DND-41 (cell line): ENCODE measurements at regions not wholly inside any gene's neighbourhood (a gene's known extent, or its start where the extent isn't known, plus 50 kb on each side); places are given as distances from the start of the nearest gene placed in this dataset.

Source experiments
- EZH2 ChIP-seq: IDR thresholded peaks from 3 replicates; pipeline ENCODE4 v1.6.1; 2012; ENCODE audit warnings: borderline replicate concordance, low read depth, mild to moderate bottlenecking, moderate library complexity, low read length, inconsistent platforms; ENCODE audit not compliant: severe bottlenecking
- TF ChIP-seq, protein P1 (sequence below): IDR thresholded peaks from 2 replicates; pipeline ENCODE4 v1.5.1; 2012; ENCODE audit warnings: borderline replicate concordance, low read length, moderate library complexity, mild to moderate bottlenecking; ENCODE audit not compliant: poor library complexity, severe bottlenecking; ENCODE audit errors: extremely low read depth

DNA sequence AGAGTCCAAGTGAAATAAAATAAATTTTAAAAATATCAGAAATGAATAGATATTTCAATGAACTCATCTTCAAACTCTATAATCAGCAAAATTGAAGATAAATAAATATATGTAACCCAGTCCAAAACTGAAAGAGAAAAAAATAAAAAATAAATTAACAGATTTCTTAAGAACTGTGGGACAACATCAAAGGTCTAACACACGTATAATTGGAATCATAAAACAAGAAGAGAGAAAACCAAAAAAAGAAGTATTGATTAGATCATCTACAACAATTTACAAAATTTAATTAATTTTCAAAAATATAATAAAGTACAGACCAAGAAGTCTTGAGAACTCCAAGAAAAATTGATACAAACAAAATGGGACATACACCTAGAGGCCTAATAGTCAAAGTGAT lies 625.8 kb upstream of the SORCS1 start:
- TF ChIP-seq, protein P1, sequence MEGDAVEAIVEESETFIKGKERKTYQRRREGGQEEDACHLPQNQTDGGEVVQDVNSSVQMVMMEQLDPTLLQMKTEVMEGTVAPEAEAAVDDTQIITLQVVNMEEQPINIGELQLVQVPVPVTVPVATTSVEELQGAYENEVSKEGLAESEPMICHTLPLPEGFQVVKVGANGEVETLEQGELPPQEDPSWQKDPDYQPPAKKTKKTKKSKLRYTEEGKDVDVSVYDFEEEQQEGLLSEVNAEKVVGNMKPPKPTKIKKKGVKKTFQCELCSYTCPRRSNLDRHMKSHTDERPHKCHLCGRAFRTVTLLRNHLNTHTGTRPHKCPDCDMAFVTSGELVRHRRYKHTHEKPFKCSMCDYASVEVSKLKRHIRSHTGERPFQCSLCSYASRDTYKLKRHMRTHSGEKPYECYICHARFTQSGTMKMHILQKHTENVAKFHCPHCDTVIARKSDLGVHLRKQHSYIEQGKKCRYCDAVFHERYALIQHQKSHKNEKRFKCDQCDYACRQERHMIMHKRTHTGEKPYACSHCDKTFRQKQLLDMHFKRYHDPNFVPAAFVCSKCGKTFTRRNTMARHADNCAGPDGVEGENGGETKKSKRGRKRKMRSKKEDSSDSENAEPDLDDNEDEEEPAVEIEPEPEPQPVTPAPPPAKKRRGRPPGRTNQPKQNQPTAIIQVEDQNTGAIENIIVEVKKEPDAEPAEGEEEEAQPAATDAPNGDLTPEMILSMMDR = no peak
- TF ChIP-seq EZH2 = no peak
